Stimulated activated CD8-positive, alpha-beta memory T cell treated with anti-CD3 and anti-CD28 coated beads, Interleukin-4, amount 100 ng/mL, for 4 hours (primary cell): ENCODE measurements at regions not wholly inside any gene's neighbourhood (a gene's known extent, or its start where the extent isn't known, plus 50 kb on each side); places are given as distances from the start of the nearest gene placed in this dataset.
"Not testable (repeated sequence)": the region's sequence is repeated elsewhere in the genome, so short reads cannot be mapped to it uniquely, and the experiment has no call there.

Source experiments
- DNase-seq, 2 donors: peaks; one replicate each; pipeline ENCODE4 v3.0.0-alpha.2; 2020; ENCODE audit warnings: low read depth in 2 of 2, low spot score in 1 of 2

DNA sequence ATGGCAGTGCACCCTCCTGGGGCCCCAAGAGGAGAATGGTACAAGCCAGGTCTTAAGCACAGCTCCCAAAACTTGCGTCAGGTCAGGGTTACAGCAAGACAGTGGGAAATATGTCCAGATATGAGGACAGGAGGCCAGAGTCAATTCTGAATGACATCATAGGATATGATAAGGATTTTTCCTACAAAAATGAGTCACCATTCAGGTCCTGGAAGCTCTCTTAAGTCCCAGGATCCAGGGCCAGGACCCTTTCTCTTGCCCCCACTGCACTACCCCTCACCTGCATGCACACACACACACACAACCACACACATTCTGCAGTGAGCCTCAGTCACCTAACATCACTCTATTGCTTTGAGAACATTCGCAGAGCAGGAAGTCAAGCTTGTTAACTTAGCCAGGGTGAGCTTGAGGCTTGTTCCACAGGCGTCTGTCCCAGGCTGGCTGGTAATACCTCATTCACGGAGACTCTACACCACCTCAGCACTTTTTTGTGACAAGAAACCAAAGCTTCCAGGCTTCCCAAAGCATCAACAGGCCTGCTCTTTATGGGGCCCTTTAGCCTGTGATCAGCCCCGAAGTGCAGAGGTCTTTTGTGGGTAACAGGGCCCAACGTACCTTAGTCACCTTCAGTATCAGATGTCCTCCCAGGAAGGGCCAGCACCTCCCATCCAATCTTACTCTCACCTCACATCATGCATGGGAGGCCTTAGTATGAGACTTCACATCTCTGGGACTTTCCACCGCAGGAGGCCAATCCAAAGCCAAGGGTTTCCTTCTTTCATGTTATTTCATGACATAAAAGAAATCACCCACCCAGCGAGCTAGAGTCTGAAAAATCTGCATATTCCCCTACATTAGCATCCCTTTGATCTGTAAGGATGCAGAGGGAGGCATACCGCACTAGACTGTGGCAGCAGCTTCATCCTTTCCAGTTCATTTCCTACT lies 74.0 kb upstream of the LIPC start:
- DNase-seq, result no peak

DNA sequence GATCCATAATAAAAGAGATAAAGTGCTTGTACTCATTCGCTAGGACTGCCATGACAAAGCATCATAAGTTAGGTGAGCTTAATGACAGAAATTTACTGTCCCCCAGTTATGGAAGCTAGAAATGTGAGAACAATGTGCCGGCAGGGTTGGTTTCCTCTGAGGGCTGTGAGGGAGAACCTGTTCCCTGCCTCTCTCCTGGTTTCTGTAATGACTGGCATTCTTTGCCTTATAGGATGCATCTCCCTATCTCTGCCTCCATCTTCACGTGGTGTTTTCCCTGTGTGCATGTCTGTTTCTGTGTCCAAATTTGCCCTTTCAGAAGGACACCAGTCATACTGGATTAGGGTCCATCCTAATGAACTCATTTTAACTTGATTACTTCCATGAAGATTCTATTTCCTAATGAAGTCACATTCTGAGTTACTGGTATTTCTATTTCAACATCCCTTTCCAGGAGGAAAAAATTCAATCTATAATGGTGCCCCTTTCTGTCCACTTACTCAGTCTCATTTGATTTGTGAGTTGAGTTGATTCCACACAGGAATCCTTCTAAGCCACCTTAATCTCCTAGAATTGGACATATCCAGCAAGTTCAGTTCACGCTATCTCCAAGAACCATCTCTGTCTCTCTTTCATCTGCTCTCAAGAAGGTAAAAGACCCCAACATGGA lies 71.2 kb upstream of the LIPC start:
- no peak for DNase-seq

DNA sequence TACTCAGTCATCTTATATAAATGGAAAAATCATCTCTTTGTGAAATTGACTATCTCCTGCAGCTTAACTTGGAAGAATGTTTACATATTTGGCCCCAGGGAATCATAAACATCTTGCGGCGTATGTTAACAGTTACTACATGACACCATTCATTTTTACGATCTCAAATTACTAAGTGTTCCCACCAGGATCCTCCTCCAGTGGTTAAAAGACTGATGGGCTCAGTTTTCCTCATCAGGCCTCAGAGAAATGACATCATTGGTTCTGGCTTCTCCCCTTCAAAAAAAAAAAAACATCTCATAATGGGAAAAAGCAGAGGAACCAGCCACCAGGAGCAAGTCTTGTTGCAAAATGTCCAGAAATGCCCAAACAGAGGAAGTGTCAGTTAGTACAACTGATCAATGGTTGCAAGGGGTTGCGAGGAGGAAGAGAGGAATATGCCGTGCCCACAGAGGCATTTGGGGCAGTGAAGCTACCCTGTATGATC lies 70.5 kb upstream of the LIPC start:
- DNase-seq, result no peak

- DNase-seq, result no peak
Measured at GRCh38 chr15:58362262-58362922, 69.4 kb upstream of the LIPC start.

DNA sequence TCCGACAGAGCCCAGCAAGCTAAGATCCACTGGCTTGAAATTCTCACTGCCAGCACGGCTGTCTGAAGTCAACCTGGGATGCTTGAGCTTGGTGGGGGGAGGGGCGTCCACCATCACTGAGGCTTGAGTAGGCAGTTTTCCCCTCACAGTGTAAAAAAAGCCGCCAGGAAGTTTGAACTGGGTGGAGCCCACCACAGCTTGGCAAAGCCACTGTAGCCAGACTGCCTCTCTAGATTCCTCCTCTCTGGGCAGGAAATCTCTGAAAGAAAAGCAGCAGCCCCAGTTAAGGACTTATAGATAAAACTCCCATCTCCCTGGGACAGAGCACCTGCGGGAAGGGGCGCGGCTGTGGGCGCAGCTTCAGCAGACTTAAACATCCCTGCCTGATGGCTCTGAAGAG lies 68.7 kb upstream of the LIPC start:
- not testable (repeated sequence) for DNase-seq

DNA sequence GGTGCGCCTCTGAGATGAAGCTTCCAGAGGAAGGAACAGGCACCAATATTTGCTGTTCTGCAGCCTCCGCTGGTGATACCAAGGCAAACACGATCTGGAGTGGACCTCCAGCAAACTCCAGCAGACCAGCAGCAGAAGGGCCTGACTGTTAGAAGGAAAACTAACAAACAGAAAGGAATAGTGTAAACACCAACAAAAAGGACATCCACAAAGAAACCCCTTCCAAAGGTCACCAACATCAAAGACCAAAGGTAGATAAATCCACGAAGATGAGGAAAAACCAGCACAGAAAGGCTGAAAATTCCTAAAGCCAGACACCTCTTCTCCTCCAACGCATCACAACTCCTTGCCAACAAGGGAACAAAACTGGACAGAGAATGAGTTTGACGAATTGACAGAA lies 68.1 kb upstream of the LIPC start:
- DNase-seq, result not testable (repeated sequence)

DNA sequence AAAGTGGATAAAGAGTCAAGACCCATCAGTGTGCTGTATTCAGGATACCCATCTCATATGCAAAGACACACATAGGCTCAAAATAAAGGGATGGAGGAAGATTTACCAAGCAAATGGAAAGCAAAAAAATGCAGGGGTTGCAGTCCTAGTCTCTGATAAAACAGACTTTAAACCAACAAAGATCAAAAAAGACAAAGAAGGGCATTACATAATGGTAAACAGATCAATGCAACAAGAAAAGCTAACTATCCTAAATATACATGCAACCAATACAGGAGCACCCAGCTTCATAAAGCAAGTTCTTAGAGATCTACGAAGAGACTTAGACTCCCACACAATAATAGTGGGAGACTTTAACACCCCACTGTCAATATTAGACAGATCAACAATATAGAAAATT lies 66.7 kb upstream of the LIPC start:
- DNase-seq, result not testable (repeated sequence)

DNA sequence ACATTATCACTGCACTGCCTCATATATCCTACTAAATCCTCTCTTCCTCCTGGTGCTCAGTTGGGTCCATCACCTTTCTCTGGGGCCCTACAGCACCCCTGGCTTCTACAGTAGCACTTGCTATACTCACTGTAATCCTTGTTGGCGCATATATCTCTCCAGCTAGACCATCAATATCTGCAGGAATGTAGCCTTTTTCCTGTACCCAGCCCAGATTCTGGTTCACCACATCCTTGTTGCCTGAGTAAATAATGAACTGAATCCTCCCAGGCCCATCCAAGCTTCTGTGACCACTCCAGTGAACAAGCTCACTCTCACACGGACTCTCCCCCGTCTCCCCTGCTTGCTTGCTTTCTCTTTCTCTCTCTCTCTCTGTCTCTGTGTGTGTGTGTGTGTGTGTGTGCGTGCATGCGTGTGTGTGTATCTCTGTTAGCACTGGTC lies 62.5 kb upstream of the LIPC start:
- no peak for DNase-seq

- DNase-seq, result no peak
Measured at GRCh38 chr15:58369956-58370355, 61.8 kb upstream of the LIPC start.

DNA sequence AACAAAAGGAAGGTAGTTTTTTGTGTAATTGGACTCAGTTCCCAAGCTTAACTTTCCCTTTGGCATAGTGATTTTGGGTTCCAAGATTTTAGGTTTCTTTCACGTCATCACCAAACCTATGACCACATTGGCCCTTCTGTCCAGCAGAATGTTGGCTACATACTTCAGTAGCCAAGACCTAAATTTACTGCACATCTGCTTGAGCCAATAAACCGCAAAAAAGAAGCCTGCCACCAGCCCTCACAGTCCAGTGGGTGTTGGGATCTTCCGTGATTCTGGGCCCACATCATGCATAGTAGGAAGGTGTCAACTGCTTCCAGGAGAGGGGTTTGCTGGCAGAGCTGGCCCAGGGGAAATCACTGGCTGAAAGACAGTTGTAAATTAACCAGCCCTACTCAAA lies 57.6 kb upstream of the LIPC start:
- no peak for DNase-seq

GRCh38 chr15:58377193-58377592 lies 54.6 kb upstream of the LIPC start:
- no peak for DNase-seq

DNA sequence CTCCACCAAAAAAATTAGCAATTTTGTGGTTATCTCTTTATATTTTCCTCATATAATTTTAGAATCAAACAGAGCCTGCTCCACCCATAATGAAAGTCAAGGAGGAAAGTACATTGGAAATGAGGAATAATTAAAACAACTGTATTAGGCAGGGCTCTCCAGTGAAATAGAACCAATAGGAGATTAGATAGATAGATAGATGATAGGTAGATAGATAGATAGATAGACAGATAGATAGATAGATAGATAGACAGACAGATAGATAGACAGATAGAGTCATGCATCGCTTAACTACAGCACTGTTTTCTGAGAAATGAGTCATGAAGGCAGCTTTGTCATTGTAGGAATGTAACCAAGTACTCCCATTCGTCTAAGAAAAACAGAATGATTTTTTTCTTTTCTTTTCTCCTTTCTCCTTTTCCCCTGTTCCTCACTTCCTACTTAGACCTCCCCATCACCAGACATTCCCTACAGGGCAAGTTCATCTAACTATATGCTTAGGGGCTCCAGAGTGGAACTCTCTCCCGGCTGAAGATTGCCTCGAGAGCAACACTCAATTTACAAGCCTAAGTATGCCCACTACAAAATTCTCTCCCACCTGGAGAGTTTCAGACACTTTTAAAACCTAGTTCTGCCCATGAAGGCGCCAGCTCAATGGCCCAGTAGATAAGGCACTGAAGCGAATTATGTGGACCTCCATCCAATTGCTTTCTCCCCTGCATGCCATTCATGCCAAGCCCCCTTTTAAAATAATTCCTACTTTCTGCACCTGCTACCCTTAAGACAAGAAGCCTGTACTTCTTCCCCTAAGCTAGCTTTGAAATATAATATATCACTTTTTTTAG lies 53.3 kb upstream of the LIPC start:
- no peak for DNase-seq

DNA sequence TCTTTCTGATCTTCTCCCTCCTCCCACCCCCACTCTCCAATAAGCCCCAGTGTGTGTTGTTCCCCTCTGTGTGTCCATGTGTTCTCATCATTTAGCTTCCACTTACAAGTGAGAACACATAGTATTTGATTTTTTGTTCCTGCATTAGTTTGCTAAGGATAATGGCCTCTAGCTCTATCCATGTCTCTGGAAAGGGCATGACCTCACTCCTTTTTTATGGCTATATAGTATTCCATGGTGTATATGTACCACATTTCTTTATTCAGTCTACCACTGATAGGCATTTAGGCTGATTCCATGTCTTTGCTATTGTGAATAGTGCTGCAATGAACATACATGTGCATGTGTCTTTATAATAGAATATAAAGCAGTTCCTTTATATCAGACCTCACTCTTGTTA lies 52.3 kb upstream of the LIPC start:
- not testable (repeated sequence) for DNase-seq

DNA sequence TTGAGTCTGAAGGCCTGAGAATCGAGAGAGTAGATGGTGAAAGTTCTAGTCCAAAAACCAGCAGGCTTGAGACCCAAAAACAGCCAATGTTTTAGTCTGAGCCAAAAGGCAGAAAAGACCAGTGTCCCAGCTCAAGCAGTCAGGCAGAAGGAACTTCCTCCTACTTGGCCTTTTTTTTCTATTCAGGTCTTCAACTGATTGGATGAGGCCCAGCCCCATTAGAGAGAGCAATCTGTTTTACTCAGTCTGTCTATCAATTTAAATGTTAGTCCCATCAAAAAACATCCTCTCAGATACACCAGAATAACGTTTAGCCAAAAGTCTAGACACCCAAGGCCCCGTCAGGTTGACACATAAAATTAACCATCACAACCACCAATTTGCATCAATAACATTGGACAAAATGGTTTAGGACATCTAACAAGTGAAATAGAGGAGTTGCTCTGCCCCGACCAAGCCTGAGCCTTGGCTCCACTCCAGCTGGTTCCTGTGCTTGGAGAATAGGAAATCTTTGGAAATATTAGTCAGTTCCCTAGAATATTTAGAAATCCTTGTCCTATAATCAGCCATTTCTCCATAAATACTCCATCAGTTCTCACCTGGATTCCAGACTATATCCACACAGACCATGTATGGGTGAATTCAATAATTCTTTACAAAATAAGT lies 51.4 kb upstream of the LIPC start:
- DNase-seq, result no peak

DNA sequence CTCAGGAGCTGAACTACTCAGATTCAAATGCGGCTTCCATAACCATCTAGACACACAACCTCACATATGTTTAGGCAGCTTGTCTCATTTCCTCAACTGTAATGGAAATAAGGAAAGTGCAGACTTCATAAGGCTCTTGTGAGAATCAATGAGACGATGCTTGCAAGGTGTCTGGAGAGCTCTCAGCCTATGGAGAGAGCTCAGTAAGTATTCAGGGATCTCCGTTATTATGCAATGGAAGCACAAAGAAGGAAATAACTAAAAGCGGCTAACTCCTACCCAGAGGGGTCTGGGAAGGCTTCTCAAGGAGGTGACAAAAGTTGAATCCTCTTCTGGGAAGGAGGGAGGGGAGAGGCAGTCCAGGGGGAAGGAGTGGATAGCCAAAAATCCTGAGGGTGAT lies 50.1 kb upstream of the LIPC start:
- DNase-seq, result no peak
